ENCODE measurements at regions not wholly inside any gene's neighbourhood (a gene's known extent, or its start where the extent isn't known, plus 50 kb on each side); places are given as distances from the start of the nearest gene placed in this dataset.
A peak's percentile ranks its signal among the peaks of the same experiment; 100 is the strongest.

GRCh38 chr14:78074561-78074960 is 95.6 kb upstream of the NRXN3 start:
- DNase-seq (ENCODE audit: low read depth) (no peak), FAIRE-seq (no peak)
- Histone ChIP-seq H3K27me3 (ENCODE audit: control insufficient read depth, insufficient read depth, low read length) (peaks cover 2% of the 10 kb centered on the region), H3K4me3 (ENCODE audit: low read depth, low read length) (no peak overlapping the region), H3K36me3 (ENCODE audit: control insufficient read depth, insufficient read depth, low read length) (no peaks in the 10 kb centered on the region)
- TF ChIP-seq, protein P1, sequence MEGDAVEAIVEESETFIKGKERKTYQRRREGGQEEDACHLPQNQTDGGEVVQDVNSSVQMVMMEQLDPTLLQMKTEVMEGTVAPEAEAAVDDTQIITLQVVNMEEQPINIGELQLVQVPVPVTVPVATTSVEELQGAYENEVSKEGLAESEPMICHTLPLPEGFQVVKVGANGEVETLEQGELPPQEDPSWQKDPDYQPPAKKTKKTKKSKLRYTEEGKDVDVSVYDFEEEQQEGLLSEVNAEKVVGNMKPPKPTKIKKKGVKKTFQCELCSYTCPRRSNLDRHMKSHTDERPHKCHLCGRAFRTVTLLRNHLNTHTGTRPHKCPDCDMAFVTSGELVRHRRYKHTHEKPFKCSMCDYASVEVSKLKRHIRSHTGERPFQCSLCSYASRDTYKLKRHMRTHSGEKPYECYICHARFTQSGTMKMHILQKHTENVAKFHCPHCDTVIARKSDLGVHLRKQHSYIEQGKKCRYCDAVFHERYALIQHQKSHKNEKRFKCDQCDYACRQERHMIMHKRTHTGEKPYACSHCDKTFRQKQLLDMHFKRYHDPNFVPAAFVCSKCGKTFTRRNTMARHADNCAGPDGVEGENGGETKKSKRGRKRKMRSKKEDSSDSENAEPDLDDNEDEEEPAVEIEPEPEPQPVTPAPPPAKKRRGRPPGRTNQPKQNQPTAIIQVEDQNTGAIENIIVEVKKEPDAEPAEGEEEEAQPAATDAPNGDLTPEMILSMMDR (IDR thresholded peaks at IDR 0.05; ENCODE audit: insufficient read depth, low read length, severe bottlenecking), result no peak

GRCh38 chr14:78075033-78075432 is 95.1 kb upstream of the NRXN3 start:
- FAIRE-seq (no peak), DNase-seq (ENCODE audit: low read depth) (no peak)
- TF ChIP-seq, protein P1 (IDR thresholded peaks at IDR 0.05; ENCODE audit: insufficient read depth, low read length, severe bottlenecking), result no peak
- H3K27me3 ChIP-seq (ENCODE audit: control insufficient read depth, insufficient read depth, low read length), result no peaks in the 10 kb centered on the region
- no peaks in the 10 kb centered on the region for H3K36me3 ChIP-seq (ENCODE audit: control insufficient read depth, insufficient read depth, low read length)
- no peak overlapping the region for H3K4me3 ChIP-seq (ENCODE audit: low read depth, low read length)

GRCh38 chr14:78075555-78076277 is 94.5 kb upstream of the NRXN3 start:
- Histone ChIP-seq H3K36me3 (ENCODE audit: control insufficient read depth, insufficient read depth, low read length) (no peaks in the 10 kb centered on the region), H3K4me3 (ENCODE audit: low read depth, low read length) (no peak overlapping the region), H3K27me3 (ENCODE audit: control insufficient read depth, insufficient read depth, low read length) (no peaks in the 10 kb centered on the region)
- TF ChIP-seq, protein P1 (IDR thresholded peaks at IDR 0.05; ENCODE audit: insufficient read depth, low read length, severe bottlenecking), result no peak
- no peak for DNase-seq (ENCODE audit: low read depth)
- no peak for FAIRE-seq

DNA sequence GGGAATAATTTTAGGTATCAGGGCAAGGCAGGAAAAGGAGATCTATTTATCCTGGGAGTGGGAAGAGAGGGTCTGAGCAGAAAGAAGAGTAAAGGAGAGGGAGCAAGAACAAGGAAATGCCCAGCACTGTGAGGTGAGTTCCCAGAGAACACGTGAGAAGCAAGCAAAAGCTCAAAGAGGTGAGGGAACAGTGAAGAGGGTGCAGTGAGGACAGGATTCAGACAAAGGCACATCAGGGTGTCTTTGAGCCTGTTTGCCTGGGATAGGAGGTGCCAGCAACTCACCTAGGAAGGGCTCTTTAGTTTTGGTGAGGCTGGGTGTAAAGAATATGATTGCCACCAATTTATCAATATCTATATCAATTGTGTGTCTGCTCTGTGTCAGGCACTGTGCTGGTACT is 88.9 kb upstream of the NRXN3 start:
- TF ChIP-seq, protein P1 (IDR thresholded peaks at IDR 0.05; ENCODE audit: insufficient read depth, low read length, severe bottlenecking), result no peak
- DNase-seq (ENCODE audit: low read depth), result no peak
- FAIRE-seq, result no peak
- Histone ChIP-seq H3K36me3 (ENCODE audit: control insufficient read depth, insufficient read depth, low read length) (no peaks in the 10 kb centered on the region), H3K4me3 (ENCODE audit: low read depth, low read length) (no peak overlapping the region), H3K27me3 (ENCODE audit: control insufficient read depth, insufficient read depth, low read length) (no peaks in the 10 kb centered on the region)

DNA sequence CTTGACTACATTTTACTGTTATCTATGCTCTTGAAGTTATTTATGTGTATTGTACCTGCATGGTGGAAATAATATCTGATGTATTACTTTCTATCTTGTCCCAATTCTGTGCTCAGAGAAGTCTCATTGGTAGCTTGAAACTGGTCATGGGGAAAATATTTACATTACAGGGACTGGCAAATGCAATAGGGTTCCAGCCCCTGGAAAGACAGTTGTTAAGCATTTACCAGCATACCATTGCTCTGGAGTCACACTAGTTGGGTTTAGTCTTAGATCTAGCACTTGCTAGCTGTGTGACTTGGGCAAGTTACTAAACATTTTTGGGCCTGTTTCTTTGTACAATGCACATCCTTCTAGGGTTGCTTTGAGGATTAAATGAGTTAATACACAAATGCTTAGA is 86.3 kb upstream of the NRXN3 start:
- TF ChIP-seq, protein P1 (IDR thresholded peaks at IDR 0.05; ENCODE audit: insufficient read depth, low read length, severe bottlenecking), result no peak
- FAIRE-seq, result no peak

GRCh38 chr14:78086342-78086741 is 83.8 kb upstream of the NRXN3 start:
- TF ChIP-seq, protein P1 (IDR thresholded peaks at IDR 0.05; ENCODE audit: insufficient read depth, low read length, severe bottlenecking), result no peak
- Histone ChIP-seq H3K27me3 (ENCODE audit: control insufficient read depth, insufficient read depth, low read length) (no peaks in the 10 kb centered on the region), H3K4me3 (ENCODE audit: low read depth, low read length) (no peak overlapping the region), H3K36me3 (ENCODE audit: control insufficient read depth, insufficient read depth, low read length) (no peaks in the 10 kb centered on the region)
- no peak for FAIRE-seq
- no peak for DNase-seq (ENCODE audit: low read depth)

More for the DNA sequence above, 86.3 kb upstream of the NRXN3 start:
- Histone ChIP-seq H3K36me3 (ENCODE audit: control insufficient read depth, insufficient read depth, low read length) (no peaks in the 10 kb centered on the region), H3K4me3 (ENCODE audit: low read depth, low read length) (no peak overlapping the region), H3K27me3 (ENCODE audit: control insufficient read depth, insufficient read depth, low read length) (no peaks in the 10 kb centered on the region)
- peak; percentile 17 for DNase-seq (ENCODE audit: low read depth)

Measured in bronchial epithelial cell (primary cell).